ENCODE measurements at regions not wholly inside any gene's neighbourhood (a gene's known extent, or its start where the extent isn't known, plus 50 kb on each side); places are given as distances from the start of the nearest gene placed in this dataset.

- no peak overlapping the region for H3K4me3 Mint-ChIP-seq (ENCODE audit: low read depth, unreplicated experiment)
- no peaks in the 10 kb centered on the region for H3K36me3 Mint-ChIP-seq (ENCODE audit: insufficient read depth, unreplicated experiment)
- intact Hi-C loops (cut with micrococcal nuclease; ENCODE audit: unreplicated experiment) = no loop called here
- no peaks in the 10 kb centered on the region for H3K27me3 Mint-ChIP-seq (ENCODE audit: unreplicated experiment)
- no peak overlapping the region for H3K27ac Mint-ChIP-seq (ENCODE audit: unreplicated experiment)
- H3K9me3 Mint-ChIP-seq (ENCODE audit: low read depth, unreplicated experiment) = no peaks in the 10 kb centered on the region
- TF ChIP-seq CTCF (IDR thresholded peaks at IDR 0.05; ENCODE audit: unreplicated experiment) = no peak
- CTCF ChIA-PET = no interaction called here
- peaks cover 27% of the 10 kb centered on the region for H3K4me1 Mint-ChIP-seq (ENCODE audit: low read depth, unreplicated experiment)
- DNase-seq = no peak
- BruUV-seq (replicated peaks) = no TSS peak
These were observed 227.5 kb upstream of the MYLIP start for GRCh38 chr6:15901141-15902115.

GRCh38 chr6:15898693-15899092, 230.2 kb upstream of the MYLIP start:
- no peak for TF ChIP-seq CTCF (IDR thresholded peaks at IDR 0.05; ENCODE audit: unreplicated experiment)
- CTCF ChIA-PET = no interaction called here
- intact Hi-C loops (cut with micrococcal nuclease; ENCODE audit: unreplicated experiment) = no loop called here
- no TSS peak for BruUV-seq (replicated peaks)
- no peak for DNase-seq
- Mint-ChIP-seq H3K4me1 (ENCODE audit: low read depth, unreplicated experiment) (no peaks in the 10 kb centered on the region), H3K9me3 (ENCODE audit: low read depth, unreplicated experiment) (no peaks in the 10 kb centered on the region), H3K36me3 (ENCODE audit: insufficient read depth, unreplicated experiment) (no peaks in the 10 kb centered on the region), H3K4me3 (ENCODE audit: low read depth, unreplicated experiment) (no peak overlapping the region), H3K27ac (ENCODE audit: unreplicated experiment) (no peak overlapping the region), H3K27me3 (ENCODE audit: unreplicated experiment) (no peaks in the 10 kb centered on the region)

- Mint-ChIP-seq H3K27ac (ENCODE audit: unreplicated experiment) (no peak overlapping the region), H3K4me1 (ENCODE audit: low read depth, unreplicated experiment) (no peaks in the 10 kb centered on the region), H3K9me3 (ENCODE audit: low read depth, unreplicated experiment) (no peaks in the 10 kb centered on the region), H3K36me3 (ENCODE audit: insufficient read depth, unreplicated experiment) (no peaks in the 10 kb centered on the region), H3K27me3 (ENCODE audit: unreplicated experiment) (no peaks in the 10 kb centered on the region), H3K4me3 (ENCODE audit: low read depth, unreplicated experiment) (no peak overlapping the region)
- no TSS peak for BruUV-seq (replicated peaks)
- intact Hi-C loops (cut with micrococcal nuclease; ENCODE audit: unreplicated experiment) = no loop called here
- CTCF ChIA-PET = no interaction called here
- no peak for TF ChIP-seq CTCF (IDR thresholded peaks at IDR 0.05; ENCODE audit: unreplicated experiment)
- DNase-seq = no peak
These were observed 231.6 kb upstream of the MYLIP start for GRCh38 chr6:15897063-15897876.

GRCh38 chr6:15894973-15895725, 232.3 kb upstream of the DTNBP1 start:
- Mint-ChIP-seq H3K9me3 (ENCODE audit: low read depth, unreplicated experiment) (no peaks in the 10 kb centered on the region), H3K4me3 (ENCODE audit: low read depth, unreplicated experiment) (no peak overlapping the region), H3K4me1 (ENCODE audit: low read depth, unreplicated experiment) (no peaks in the 10 kb centered on the region), H3K36me3 (ENCODE audit: insufficient read depth, unreplicated experiment) (no peaks in the 10 kb centered on the region), H3K27ac (ENCODE audit: unreplicated experiment) (no peak overlapping the region), H3K27me3 (ENCODE audit: unreplicated experiment) (no peaks in the 10 kb centered on the region)
- BruUV-seq (replicated peaks) = no TSS peak
- CTCF ChIA-PET = interaction anchor here (0.7 to 1.4 kb wide), 3 partner anchors 13 to 326 kb away, joined by 3 read pairs; no protein-coding TSS in a partner anchor
- no peak for TF ChIP-seq CTCF (IDR thresholded peaks at IDR 0.05; ENCODE audit: unreplicated experiment)
- intact Hi-C loops (cut with micrococcal nuclease; ENCODE audit: unreplicated experiment) = loop anchor here (5.0 kb wide), 1 partner anchor 237 kb away; no protein-coding TSS in a partner anchor
- no peak for DNase-seq
